ENCODE measurements at regions not wholly inside any gene's neighbourhood (a gene's known extent, or its start where the extent isn't known, plus 50 kb on each side); places are given as distances from the start of the nearest gene placed in this dataset.

- H3K4me3 ChIP-seq (ENCODE audit: low read depth, low read length), result no peak overlapping the region
- TF ChIP-seq, protein P1, sequence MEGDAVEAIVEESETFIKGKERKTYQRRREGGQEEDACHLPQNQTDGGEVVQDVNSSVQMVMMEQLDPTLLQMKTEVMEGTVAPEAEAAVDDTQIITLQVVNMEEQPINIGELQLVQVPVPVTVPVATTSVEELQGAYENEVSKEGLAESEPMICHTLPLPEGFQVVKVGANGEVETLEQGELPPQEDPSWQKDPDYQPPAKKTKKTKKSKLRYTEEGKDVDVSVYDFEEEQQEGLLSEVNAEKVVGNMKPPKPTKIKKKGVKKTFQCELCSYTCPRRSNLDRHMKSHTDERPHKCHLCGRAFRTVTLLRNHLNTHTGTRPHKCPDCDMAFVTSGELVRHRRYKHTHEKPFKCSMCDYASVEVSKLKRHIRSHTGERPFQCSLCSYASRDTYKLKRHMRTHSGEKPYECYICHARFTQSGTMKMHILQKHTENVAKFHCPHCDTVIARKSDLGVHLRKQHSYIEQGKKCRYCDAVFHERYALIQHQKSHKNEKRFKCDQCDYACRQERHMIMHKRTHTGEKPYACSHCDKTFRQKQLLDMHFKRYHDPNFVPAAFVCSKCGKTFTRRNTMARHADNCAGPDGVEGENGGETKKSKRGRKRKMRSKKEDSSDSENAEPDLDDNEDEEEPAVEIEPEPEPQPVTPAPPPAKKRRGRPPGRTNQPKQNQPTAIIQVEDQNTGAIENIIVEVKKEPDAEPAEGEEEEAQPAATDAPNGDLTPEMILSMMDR (conservative IDR thresholded peaks at IDR 0.05; ENCODE audit: low read depth, low read length), result no peak
- DNase-seq (ENCODE audit: low read depth), result no peak
Measured at GRCh38 chr21:41632748-41633475, 125.0 kb upstream of the TMPRSS2 start.

- no peak overlapping the region for H3K4me3 ChIP-seq (ENCODE audit: low read depth, low read length)
- no peak for DNase-seq (ENCODE audit: low read depth)
- TF ChIP-seq, protein P1 (conservative IDR thresholded peaks at IDR 0.05; ENCODE audit: low read depth, low read length), result no peak
Measured at GRCh38 chr21:41631564-41632461, 123.9 kb upstream of the TMPRSS2 start.

DNA sequence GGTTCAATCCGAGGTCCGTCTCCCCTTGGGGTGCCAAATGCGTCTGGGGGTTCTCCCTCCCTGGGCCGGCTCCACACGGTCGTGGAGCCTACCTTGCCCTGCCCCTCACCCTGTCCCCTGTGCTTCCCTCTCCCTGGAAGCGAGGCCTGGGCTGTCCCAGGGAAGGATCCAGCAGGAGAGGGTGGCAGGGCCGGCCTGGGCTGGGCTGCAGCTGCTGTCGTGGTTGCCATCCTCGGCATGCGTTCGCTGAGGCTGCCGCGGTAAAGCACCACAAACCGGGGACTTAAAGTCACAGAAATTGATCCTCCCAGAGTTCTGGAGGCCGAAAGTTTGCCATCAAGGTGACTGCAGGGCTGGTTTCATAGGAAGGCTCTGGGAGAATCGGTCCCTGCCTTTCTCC lies 123.0 kb upstream of the TMPRSS2 start:
- H3K4me3 ChIP-seq (ENCODE audit: low read depth, low read length), result no peak overlapping the region
- TF ChIP-seq, protein P1 (conservative IDR thresholded peaks at IDR 0.05; ENCODE audit: low read depth, low read length), result no peak
- no peak for DNase-seq (ENCODE audit: low read depth)

DNA sequence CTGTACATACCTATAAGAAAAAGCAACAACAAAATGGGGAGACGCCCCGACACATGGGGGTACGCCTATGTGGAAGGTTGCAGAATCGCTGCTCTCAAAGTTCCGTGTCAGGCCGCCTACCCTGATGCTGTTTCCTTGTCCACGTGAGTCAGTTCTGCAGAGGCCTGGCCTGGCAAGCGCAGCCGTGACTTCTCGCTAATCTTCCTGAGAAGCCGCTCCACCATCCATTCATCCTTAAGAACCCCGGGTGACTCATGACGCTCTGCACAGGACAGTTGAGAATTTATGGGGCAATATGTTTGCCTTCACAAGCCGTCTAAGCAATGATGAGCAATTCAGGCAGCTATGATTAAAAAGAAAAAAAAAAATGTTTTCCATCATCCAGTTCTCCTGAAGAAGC lies 122.3 kb upstream of the TMPRSS2 start:
- TF ChIP-seq, protein P1 (conservative IDR thresholded peaks at IDR 0.05; ENCODE audit: low read depth, low read length), result no peak
- DNase-seq (ENCODE audit: low read depth), result no peak
- H3K4me3 ChIP-seq (ENCODE audit: low read depth, low read length), result no peak overlapping the region

GRCh38 chr21:41628256-41628655 lies 120.3 kb upstream of the TMPRSS2 start:
- TF ChIP-seq, protein P1 (conservative IDR thresholded peaks at IDR 0.05; ENCODE audit: low read depth, low read length), result no peak
- DNase-seq (ENCODE audit: low read depth), result no peak
- no peak overlapping the region for H3K4me3 ChIP-seq (ENCODE audit: low read depth, low read length)

- DNase-seq (ENCODE audit: low read depth), result no peak
- TF ChIP-seq, protein P1 (conservative IDR thresholded peaks at IDR 0.05; ENCODE audit: low read depth, low read length), result no peak
- H3K4me3 ChIP-seq (ENCODE audit: low read depth, low read length), result no peak overlapping the region
Measured at GRCh38 chr21:41627428-41627827, 119.5 kb upstream of the TMPRSS2 start.
